GM23338 (cell line): ENCODE measurements at regions not wholly inside any gene's neighbourhood (a gene's known extent, or its start where the extent isn't known, plus 50 kb on each side); places are given as distances from the start of the nearest gene placed in this dataset.

Experiments
- ATAC-seq: fragments of 200-7000 bp; cut with Tn5 transposase; 3 replicates; pipeline ENCODE4 v1.9.1; 2020
- DNase-seq: peaks from one replicate; pipeline ENCODE4 v3.0.0-alpha.2; 2015; ENCODE audit warnings: low spot score
- H2AFZ ChIP-seq: fragments of 200-600 bp; sonication (generic); 2 replicates; pipeline ENCODE4 v1.8.0; 2016; ENCODE audit warnings: antibody characterized with exemption, mild to moderate bottlenecking, moderate library complexity
- H3F3A ChIP-seq: fragments of 200-600 bp; sonication (generic); replicated peaks from 2 replicates; pipeline ENCODE4 v1.8.0; 2017; ENCODE audit warnings: antibody characterized with exemption, mixed run types, low read depth
- H3K27ac ChIP-seq: fragments of 200-600 bp; sonication (generic); 2 replicates; pipeline ENCODE4 v1.6.1; 2016; ENCODE audit warnings: low read depth
- H3K27me3 ChIP-seq: fragments of 200-600 bp; sonication (generic); 2 replicates; pipeline ENCODE4 v1.8.0; 2016; ENCODE audit warnings: mild to moderate bottlenecking, mixed run types, moderate library complexity; ENCODE audit not compliant: insufficient read depth
- H3K36me3 ChIP-seq: fragments of 200-600 bp; sonication (generic); 2 replicates; pipeline ENCODE4 v1.8.0; 2016; ENCODE audit warnings: mild to moderate bottlenecking; ENCODE audit not compliant: insufficient read depth
- H3K4me1 ChIP-seq: fragments of 200-600 bp; sonication (generic); 2 replicates; pipeline ENCODE4 v1.8.0; 2016; ENCODE audit warnings: mild to moderate bottlenecking, moderate library complexity; ENCODE audit not compliant: insufficient read depth
- H3K4me2 ChIP-seq: fragments of 200-600 bp; sonication (generic); 2 replicates; pipeline ENCODE4 v1.7.1; 2017; ENCODE audit warnings: mixed run types
- H3K4me3 ChIP-seq: fragments of 200-600 bp; sonication (generic); 2 replicates; pipeline ENCODE4 v1.6.1; 2016; ENCODE audit warnings: mixed run types
- H3K79me2 ChIP-seq: fragments of 200-600 bp; sonication (generic); replicated peaks from 2 replicates; pipeline ENCODE4 v1.8.0; 2017; ENCODE audit warnings: mild to moderate bottlenecking; ENCODE audit not compliant: insufficient read depth
- H3K9me2 ChIP-seq: fragments of 200-600 bp; sonication (generic); 2 replicates; pipeline ENCODE4 v1.8.0; 2017; ENCODE audit not compliant: insufficient read depth
- H4K20me1 ChIP-seq: fragments of 200-600 bp; sonication (generic); replicated peaks from 2 replicates; pipeline ENCODE4 v1.8.0; 2017; ENCODE audit warnings: mild to moderate bottlenecking; ENCODE audit not compliant: insufficient read depth
- H3K27ac Mint-ChIP-seq: 2 replicates; pipeline ENCODE4 v1.8.0; 2020; ENCODE audit warnings: inconsistent platforms, mild to moderate bottlenecking, moderate library complexity, mixed read lengths
- H3K27me3 Mint-ChIP-seq: 3 replicates; pipeline ENCODE4 v1.8.0; 2022; ENCODE audit warnings: low read depth, mild to moderate bottlenecking, moderate library complexity, mixed read lengths, inconsistent platforms; ENCODE audit not compliant: insufficient read depth, poor library complexity
- H3K36me3 Mint-ChIP-seq: 3 replicates; pipeline ENCODE4 v1.8.0; 2021; ENCODE audit warnings: low read depth, mild to moderate bottlenecking, inconsistent platforms, moderate library complexity, mixed read lengths
- H3K4me1 Mint-ChIP-seq: 3 replicates; pipeline ENCODE4 v1.8.0; 2020; ENCODE audit warnings: mild to moderate bottlenecking, inconsistent platforms, mixed read lengths
- H3K4me3 Mint-ChIP-seq: 3 replicates; pipeline ENCODE4 v1.8.0; 2021; ENCODE audit warnings: moderate library complexity, mild to moderate bottlenecking, inconsistent platforms, mixed read lengths
- H3K9me3 Mint-ChIP-seq: 3 replicates; pipeline ENCODE4 v1.8.0; 2020; ENCODE audit warnings: moderate library complexity, mild to moderate bottlenecking, inconsistent platforms, mixed read lengths
- CREB1 ChIP-seq: fragments of 250-450 bp; sonication (Bioruptor Pico); IDR thresholded peaks from 2 replicates; pipeline ENCODE4 v1.5.0; 2020; ENCODE audit warnings: low read depth, mild to moderate bottlenecking, moderate library complexity
- ETS1 ChIP-seq: IDR thresholded peaks from 2 replicates; pipeline ENCODE4 v1.6.1; 2016; ENCODE audit warnings: antibody characterized with exemption
- EZH2 ChIP-seq: fragments of 200-600 bp; sonication (generic); IDR thresholded peaks from one replicate; pipeline ENCODE4 v1.8.0; 2017; ENCODE audit warnings: antibody characterized with exemption, mild to moderate bottlenecking, low read depth; ENCODE audit not compliant: unreplicated experiment
- EZH2phosphoT487 ChIP-seq: fragments of 200-600 bp; sonication (generic); IDR thresholded peaks from one replicate; pipeline ENCODE4 v1.8.1; 2018; ENCODE audit warnings: antibody characterized with exemption; ENCODE audit not compliant: unreplicated experiment
- JUNB ChIP-seq: IDR thresholded peaks from one replicate; pipeline ENCODE4 v1.6.1; 2016; ENCODE audit warnings: antibody characterized with exemption; ENCODE audit not compliant: unreplicated experiment
- NANOG ChIP-seq: IDR thresholded peaks from 2 replicates; pipeline ENCODE4 v1.6.1; 2016; ENCODE audit warnings: antibody characterized with exemption, borderline replicate concordance
- POLR2AphosphoS5 ChIP-seq: IDR thresholded peaks from 2 replicates; pipeline ENCODE4 v1.6.1; 2016; ENCODE audit warnings: antibody characterized with exemption, low read depth
- STAT1 ChIP-seq: IDR thresholded peaks from one replicate; pipeline ENCODE4 v1.6.1; 2016; ENCODE audit warnings: antibody characterized with exemption; ENCODE audit not compliant: unreplicated experiment
- ZNF114 ChIP-seq: fragments of 250-450 bp; sonication (Bioruptor Pico); IDR thresholded peaks from 2 replicates; pipeline ENCODE4 v1.5.0; 2020; ENCODE audit warnings: mild to moderate bottlenecking, moderate library complexity
- ZNF331 ChIP-seq: fragments of 250-450 bp; sonication (Bioruptor Pico); IDR thresholded peaks from 2 replicates; pipeline ENCODE4 v1.5.0; 2020; ENCODE audit warnings: low read depth, mild to moderate bottlenecking, moderate library complexity
- TF ChIP-seq, protein P1 (sequence below): fragments of 250-450 bp; sonication (Bioruptor Pico); IDR thresholded peaks from 2 replicates; pipeline ENCODE4 v1.5.0; 2020; ENCODE audit warnings: mild to moderate bottlenecking, moderate library complexity
- TF ChIP-seq, protein P2 (sequence below), 2 experiments: fragments of 200-600 bp in 1 of 2; sonication (generic) in 1 of 2; conservative IDR thresholded peaks; 2 replicates each; pipeline versions ENCODE4 v1.5.1 to v1.6.1; 2016 to 2017; ENCODE audit warnings: antibody characterized with exemption in 2 of 2, low read depth in 2 of 2, mild to moderate bottlenecking in 2 of 2, moderate library complexity in 1 of 2
- TF ChIP-seq, protein P3 (sequence below): IDR thresholded peaks from one replicate; pipeline ENCODE4 v1.6.1; 2018; ENCODE audit warnings: antibody characterized with exemption; ENCODE audit not compliant: unreplicated experiment

GRCh38 chr1:173383351-173383750, 93.8 kb upstream of the PRDX6 start:
- Histone ChIP-seq H3K4me1 (no peaks in the 10 kb centered on the region), H3K4me3 (no peak overlapping the region), H4K20me1 (no peaks in the 10 kb centered on the region), H3K79me2 (no peaks in the 10 kb centered on the region), H3K27me3 (no peaks in the 10 kb centered on the region), H3K27ac (no peak overlapping the region), H3F3A (no peaks in the 10 kb centered on the region), H3K4me2 (no peak overlapping the region), H3K36me3 (no peaks in the 10 kb centered on the region), H3K9me2 (no peaks in the 10 kb centered on the region), H2AFZ (no peak overlapping the region)
- no peaks in the 10 kb centered on the region for H3K36me3 Mint-ChIP-seq
- no peak for ATAC-seq
- no peak overlapping the region for H3K27ac Mint-ChIP-seq
- no peaks in the 10 kb centered on the region for H3K27me3 Mint-ChIP-seq
- no peaks in the 10 kb centered on the region for H3K4me1 Mint-ChIP-seq
- DNase-seq, result no peak
- peaks cover 4% of the 10 kb centered on the region; the same call in 1 of the 3 replicates for H3K9me3 Mint-ChIP-seq
- no peak overlapping the region for H3K4me3 Mint-ChIP-seq
- TF ChIP-seq STAT1 (no peak), ZNF331 (CRISPR knock-in tag) (no peak), ETS1 (no peak), CREB1 (CRISPR knock-in tag) (no peak), EZH2 (no peak), EZH2phosphoT487 (no peak), NANOG (no peak), JUNB (no peak), ZNF114 (CRISPR knock-in tag) (no peak), POLR2AphosphoS5 (no peak)
- TF ChIP-seq, protein P1, sequence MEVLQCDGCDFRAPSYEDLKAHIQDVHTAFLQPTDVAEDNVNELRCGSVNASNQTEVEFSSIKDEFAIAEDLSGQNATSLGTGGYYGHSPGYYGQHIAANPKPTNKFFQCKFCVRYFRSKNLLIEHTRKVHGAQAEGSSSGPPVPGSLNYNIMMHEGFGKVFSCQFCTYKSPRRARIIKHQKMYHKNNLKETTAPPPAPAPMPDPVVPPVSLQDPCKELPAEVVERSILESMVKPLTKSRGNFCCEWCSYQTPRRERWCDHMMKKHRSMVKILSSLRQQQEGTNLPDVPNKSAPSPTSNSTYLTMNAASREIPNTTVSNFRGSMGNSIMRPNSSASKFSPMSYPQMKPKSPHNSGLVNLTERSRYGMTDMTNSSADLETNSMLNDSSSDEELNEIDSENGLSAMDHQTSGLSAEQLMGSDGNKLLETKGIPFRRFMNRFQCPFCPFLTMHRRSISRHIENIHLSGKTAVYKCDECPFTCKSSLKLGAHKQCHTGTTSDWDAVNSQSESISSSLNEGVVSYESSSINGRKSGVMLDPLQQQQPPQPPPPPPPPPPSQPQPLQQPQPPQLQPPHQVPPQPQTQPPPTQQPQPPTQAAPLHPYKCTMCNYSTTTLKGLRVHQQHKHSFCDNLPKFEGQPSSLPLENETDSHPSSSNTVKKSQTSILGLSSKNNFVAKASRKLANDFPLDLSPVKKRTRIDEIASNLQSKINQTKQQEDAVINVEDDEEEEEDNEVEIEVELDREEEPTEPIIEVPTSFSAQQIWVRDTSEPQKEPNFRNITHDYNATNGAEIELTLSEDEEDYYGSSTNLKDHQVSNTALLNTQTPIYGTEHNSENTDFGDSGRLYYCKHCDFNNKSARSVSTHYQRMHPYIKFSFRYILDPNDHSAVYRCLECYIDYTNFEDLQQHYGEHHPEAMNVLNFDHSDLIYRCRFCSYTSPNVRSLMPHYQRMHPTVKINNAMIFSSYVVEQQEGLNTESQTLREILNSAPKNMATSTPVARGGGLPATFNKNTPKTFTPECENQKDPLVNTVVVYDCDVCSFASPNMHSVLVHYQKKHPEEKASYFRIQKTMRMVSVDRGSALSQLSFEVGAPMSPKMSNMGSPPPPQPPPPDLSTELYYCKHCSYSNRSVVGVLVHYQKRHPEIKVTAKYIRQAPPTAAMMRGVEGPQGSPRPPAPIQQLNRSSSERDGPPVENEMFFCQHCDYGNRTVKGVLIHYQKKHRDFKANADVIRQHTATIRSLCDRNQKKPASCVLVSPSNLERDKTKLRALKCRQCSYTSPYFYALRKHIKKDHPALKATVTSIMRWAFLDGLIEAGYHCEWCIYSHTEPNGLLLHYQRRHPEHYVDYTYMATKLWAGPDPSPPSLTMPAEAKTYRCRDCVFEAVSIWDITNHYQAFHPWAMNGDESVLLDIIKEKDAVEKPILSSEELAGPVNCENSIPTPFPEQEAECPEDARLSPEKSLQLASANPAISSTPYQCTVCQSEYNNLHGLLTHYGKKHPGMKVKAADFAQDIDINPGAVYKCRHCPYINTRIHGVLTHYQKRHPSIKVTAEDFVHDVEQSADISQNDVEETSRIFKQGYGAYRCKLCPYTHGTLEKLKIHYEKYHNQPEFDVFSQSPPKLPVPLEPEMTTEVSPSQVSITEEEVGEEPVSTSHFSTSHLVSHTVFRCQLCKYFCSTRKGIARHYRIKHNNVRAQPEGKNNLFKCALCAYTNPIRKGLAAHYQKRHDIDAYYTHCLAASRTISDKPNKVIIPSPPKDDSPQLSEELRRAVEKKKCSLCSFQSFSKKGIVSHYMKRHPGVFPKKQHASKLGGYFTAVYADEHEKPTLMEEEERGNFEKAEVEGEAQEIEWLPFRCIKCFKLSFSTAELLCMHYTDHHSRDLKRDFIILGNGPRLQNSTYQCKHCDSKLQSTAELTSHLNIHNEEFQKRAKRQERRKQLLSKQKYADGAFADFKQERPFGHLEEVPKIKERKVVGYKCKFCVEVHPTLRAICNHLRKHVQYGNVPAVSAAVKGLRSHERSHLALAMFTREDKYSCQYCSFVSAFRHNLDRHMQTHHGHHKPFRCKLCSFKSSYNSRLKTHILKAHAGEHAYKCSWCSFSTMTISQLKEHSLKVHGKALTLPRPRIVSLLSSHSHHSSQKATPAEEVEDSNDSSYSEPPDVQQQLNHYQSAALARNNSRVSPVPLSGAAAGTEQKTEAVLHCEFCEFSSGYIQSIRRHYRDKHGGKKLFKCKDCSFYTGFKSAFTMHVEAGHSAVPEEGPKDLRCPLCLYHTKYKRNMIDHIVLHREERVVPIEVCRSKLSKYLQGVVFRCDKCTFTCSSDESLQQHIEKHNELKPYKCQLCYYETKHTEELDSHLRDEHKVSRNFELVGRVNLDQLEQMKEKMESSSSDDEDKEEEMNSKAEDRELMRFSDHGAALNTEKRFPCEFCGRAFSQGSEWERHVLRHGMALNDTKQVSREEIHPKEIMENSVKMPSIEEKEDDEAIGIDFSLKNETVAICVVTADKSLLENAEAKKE (CRISPR knock-in tag), result no peak
- TF ChIP-seq, protein P2, sequence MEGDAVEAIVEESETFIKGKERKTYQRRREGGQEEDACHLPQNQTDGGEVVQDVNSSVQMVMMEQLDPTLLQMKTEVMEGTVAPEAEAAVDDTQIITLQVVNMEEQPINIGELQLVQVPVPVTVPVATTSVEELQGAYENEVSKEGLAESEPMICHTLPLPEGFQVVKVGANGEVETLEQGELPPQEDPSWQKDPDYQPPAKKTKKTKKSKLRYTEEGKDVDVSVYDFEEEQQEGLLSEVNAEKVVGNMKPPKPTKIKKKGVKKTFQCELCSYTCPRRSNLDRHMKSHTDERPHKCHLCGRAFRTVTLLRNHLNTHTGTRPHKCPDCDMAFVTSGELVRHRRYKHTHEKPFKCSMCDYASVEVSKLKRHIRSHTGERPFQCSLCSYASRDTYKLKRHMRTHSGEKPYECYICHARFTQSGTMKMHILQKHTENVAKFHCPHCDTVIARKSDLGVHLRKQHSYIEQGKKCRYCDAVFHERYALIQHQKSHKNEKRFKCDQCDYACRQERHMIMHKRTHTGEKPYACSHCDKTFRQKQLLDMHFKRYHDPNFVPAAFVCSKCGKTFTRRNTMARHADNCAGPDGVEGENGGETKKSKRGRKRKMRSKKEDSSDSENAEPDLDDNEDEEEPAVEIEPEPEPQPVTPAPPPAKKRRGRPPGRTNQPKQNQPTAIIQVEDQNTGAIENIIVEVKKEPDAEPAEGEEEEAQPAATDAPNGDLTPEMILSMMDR (conservative IDR thresholded peaks at IDR 0.05; ENCODE audit: low read depth in 2 of 2), result no peak
- TF ChIP-seq, protein P3, sequence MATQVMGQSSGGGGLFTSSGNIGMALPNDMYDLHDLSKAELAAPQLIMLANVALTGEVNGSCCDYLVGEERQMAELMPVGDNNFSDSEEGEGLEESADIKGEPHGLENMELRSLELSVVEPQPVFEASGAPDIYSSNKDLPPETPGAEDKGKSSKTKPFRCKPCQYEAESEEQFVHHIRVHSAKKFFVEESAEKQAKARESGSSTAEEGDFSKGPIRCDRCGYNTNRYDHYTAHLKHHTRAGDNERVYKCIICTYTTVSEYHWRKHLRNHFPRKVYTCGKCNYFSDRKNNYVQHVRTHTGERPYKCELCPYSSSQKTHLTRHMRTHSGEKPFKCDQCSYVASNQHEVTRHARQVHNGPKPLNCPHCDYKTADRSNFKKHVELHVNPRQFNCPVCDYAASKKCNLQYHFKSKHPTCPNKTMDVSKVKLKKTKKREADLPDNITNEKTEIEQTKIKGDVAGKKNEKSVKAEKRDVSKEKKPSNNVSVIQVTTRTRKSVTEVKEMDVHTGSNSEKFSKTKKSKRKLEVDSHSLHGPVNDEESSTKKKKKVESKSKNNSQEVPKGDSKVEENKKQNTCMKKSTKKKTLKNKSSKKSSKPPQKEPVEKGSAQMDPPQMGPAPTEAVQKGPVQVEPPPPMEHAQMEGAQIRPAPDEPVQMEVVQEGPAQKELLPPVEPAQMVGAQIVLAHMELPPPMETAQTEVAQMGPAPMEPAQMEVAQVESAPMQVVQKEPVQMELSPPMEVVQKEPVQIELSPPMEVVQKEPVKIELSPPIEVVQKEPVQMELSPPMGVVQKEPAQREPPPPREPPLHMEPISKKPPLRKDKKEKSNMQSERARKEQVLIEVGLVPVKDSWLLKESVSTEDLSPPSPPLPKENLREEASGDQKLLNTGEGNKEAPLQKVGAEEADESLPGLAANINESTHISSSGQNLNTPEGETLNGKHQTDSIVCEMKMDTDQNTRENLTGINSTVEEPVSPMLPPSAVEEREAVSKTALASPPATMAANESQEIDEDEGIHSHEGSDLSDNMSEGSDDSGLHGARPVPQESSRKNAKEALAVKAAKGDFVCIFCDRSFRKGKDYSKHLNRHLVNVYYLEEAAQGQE, result no peak
